Fibroblast of gingiva (primary cell): ENCODE measurements at regions not wholly inside any gene's neighbourhood (a gene's known extent, or its start where the extent isn't known, plus 50 kb on each side); places are given as distances from the start of the nearest gene placed in this dataset.
A peak's percentile ranks its signal among the peaks of the same experiment; 100 is the strongest.
"Not testable (repeated sequence)": the region's sequence is repeated elsewhere in the genome, so short reads cannot be mapped to it uniquely, and the experiment has no call there.

Experiments
- DNase-seq: peaks from one replicate; pipeline ENCODE4 v3.0.0-alpha.2; 2011; ENCODE audit warnings: low read depth

DNA sequence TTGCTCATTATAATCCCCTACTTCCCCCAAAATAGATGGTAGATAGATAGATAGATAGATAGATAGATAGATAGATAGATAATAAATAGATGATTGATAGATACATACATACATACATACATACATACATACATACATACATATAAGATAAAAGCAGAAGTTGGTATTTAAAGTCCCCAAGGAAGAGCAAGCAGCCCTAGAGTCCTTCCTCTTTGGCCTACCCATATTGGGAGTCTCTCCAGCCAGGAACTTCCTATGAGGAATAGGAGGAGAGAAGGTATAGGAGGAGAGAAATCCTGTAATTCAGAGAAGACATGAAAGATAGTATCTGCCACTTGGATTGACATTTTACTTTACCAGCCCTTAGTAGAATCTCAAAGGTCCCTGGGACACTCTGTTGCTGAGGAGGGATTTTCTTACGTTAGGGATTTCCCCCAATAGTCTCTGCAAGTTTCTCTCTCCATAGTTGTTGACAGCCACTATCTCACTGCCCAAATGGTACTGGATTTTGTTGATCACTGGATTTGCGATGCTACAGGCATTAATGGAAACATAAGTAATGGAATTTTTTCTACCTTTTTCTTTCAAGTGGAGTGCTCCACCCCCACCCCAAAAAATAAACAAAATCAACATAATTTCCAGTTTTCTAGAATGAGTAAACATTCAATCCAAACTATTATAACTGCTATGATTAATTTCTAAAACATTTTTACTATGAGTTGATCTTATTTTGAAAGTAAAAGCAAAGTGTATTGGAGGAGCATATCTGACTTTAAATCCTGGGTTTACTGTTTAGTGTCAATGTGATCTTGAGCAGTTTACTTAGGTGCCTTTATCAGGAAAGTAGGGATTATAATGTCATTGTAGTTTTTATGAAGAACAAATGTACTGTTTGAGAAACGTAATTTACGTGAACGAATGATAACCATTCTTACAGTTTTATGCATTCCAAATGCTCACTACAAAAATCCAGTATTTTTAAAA lies 93.2 kb upstream of the TNFSF4 start:
- no peak for DNase-seq

DNA sequence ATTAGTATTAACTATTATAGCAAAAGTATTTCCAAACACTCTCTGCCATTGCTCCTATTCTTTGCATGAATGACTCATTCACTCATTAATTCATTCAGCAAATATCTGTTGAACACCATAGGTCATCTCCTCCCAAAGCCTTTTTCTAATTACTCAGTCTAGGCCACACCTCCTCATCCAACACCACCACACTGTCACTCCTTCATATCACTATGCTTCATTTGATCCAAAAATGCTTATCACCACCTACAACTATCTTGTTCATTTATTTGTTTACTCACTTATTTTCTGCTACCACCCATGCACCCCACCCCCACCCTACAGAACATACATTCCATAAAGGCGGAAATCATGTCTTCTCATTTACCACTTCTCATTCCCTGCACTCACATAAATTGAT lies 94.4 kb upstream of the TNFSF4 start:
- no peak for DNase-seq

GRCh38 chr1:173302366-173302765 lies 95.2 kb upstream of the TNFSF4 start:
- no peak for DNase-seq

GRCh38 chr1:173302890-173303829 lies 96.0 kb upstream of the TNFSF4 start:
- DNase-seq: no peak

DNA sequence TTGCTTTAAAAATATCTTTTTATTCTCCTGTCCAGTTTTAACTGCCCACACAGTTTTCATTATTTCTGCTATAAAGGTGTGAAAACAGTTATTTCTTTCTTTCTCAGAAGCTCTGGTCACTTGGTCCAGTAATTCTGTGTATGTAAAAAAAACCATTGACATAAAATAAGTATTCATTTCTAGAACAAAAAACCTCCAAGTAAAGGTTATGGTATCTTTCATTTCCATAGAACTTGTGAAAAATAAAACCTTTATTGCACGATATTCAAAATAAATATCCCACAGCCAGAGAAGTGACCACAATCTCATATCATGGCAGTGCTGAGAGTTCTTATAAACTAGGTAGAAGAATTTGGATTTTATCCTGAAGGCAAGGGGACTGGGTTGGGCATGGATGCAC lies 96.9 kb upstream of the TNFSF4 start:
- no peak for DNase-seq

DNA sequence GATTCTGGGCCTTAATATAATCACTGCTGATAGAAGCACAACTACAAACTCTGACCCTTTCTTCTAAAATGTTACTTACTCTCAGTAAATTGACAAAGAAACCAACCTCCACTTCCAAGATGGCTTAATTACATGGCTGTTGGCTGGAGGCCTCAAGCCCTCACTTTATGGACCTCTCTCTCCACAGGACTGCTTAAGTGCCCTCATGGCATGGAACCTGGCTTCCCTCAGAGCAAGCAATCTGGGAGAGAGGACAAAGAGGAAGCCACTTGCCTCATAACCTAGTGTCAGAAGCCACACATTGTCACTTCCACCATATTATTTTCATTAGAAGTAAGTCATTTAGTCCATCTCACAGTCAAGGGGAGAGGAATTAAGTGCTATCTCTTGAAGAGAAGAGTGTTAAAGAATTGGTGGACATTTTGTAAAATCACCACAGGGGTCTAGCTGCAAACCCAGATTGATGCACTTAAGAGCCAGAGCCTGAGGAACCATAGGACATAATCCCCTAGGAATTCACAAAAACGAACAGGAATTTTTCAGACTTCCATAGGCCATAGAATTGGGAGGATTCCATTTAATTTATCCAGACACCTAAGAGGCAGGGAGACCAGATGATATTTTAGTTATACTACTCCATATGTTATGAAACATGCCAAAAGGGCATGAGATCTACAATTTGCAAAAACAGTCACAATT lies 97.5 kb upstream of the TNFSF4 start:
- no peak for DNase-seq

DNA sequence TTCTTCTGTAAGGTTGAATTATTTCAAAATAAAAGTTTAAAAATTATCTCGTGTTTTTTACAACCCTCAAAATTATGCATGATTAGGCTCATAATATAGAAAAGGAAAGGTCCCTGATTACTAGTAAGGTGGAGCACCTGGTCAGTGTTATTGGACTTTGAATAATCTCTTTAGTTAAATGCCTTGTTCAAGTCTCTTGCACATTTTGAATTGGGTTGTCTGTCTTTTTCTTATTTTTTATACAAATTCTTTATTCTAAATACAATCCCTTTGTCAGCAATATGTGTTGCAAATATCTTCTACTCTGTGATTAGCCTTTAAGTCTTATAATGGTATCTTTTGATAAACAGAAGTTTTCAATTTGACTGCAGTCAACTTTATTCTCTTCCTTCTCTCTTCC lies 100.7 kb upstream of the TNFSF4 start:
- no peak for DNase-seq

- DNase-seq: no peak
These were observed 107.5 kb upstream of the TNFSF4 start for GRCh38 chr1:173314656-173315055.

GRCh38 chr1:173315296-173315695 lies 108.2 kb upstream of the TNFSF4 start:
- no peak for DNase-seq

- no peak for DNase-seq
These were observed 111.7 kb upstream of the TNFSF4 start for GRCh38 chr1:173318788-173319187.

DNA sequence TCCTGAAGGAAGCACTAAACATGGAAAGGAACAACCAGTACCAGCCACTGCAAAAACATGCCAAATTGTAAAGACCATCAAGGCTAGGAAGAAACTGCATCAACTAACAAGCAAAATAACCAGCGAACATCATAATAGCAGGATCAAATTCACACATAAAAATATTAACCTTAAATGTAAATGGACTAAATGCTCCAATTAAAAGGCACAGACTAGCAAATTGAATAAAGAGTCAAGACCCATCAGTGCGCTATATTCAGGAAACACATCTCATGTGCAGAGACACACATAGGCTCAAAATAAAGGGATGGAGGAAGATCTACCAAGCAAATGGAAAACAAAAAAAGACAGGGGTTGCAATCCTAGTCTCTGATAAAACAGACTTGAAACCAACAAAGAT lies 117.2 kb upstream of the TNFSF4 start:
- not testable (repeated sequence) for DNase-seq

GRCh38 chr1:173327987-173328386 lies 120.9 kb upstream of the TNFSF4 start:
- DNase-seq: not testable (repeated sequence)

- DNase-seq: no peak
These were observed 121.8 kb upstream of the TNFSF4 start for GRCh38 chr1:173328961-173329360.

DNA sequence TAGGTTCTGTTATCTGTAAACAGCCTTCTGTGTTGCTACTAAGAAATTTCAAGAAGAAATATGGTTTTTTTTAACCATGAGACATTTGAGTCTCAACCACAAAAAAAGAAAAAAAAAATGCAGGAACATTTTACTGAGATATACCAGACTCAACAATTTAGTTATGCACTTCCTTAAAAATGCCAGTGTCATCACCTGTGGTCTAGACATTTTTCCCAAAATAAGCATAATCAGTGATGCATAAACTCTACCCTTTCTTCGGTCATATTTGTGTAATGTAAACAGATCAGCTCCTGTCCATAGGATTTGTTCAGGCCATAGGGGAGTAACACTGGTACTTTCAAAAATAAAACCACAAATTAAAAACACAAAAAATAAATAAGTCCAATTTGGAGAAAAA lies 122.6 kb upstream of the TNFSF4 start:
- peak; percentile 24 for DNase-seq

- DNase-seq: peak; percentile 59
These were observed 123.2 kb upstream of the TNFSF4 start for GRCh38 chr1:173330149-173330951.

DNA sequence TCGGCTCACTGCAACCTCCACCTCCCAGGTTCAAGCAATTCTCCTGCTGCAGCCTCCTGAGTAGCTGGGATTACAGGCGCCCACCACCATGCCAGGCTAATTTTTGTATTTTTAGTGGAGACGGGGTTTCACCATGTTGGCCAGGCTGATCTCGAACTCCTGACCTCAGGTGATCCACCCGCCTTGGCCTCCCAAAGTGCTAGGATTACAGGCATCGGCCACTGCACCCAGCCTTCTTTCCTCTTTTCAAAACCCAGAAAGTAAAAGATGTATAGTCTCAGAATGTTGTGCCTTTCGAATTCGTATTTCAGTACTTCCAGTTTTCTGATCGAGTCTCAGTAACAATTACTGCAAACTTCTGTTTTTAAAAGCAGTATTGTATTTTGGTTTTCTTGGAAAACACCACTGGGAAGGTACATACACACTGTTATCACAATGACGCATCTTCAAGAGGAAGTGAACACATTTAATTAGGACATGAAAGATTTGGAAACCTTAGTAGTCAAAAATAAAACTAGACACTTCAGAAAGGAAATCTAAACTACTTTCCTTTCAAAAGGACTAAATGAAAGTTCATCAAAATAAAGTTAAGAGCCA lies 123.9 kb upstream of the TNFSF4 start:
- DNase-seq: not testable (repeated sequence)

DNA sequence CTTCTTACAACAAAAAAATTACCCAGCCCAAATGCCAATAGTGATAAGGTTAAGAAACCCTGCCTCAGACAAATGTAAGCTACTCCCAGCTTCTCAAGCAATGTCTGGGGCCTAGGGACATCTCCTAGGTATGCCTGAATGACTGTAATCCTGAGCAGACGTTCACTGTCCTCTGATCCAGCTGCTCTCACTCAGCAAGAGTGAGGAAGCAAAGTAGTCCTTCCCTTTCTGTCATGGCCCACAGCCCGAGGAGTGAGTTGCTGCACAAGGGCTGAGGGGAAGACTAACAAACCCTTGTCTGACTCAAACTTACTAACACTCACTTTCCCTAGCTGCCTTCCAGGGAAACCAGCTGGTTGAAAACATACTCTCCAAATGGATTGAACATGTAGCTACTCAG lies 124.9 kb upstream of the TNFSF4 start:
- peak; percentile 21 for DNase-seq

DNA sequence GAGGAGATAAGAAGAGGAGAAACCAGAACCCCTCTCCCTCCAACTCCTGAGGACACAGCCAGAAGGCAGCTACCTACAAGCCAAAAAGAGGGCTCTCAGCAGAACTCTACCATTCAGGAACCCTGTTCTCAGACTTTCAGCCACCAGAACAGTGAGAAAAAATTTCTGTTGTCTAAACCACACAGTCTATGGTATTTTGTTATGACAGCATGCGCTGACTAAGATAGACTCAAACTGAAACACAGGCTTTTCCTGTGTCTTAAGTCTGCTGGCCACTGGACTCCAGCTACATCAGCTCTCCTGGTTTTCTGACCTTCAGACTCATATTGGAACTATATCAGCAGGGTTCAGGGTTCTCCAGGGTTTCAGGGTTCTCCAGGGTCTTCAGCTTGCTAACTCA lies 126.5 kb upstream of the TNFSF4 start:
- no peak for DNase-seq

- no peak for DNase-seq
These were observed 130.0 kb upstream of the TNFSF4 start for GRCh38 chr1:173337126-173337525.

- DNase-seq: peak; percentile 51
These were observed 134.2 kb upstream of the TNFSF4 start for GRCh38 chr1:173341307-173341706.

DNA sequence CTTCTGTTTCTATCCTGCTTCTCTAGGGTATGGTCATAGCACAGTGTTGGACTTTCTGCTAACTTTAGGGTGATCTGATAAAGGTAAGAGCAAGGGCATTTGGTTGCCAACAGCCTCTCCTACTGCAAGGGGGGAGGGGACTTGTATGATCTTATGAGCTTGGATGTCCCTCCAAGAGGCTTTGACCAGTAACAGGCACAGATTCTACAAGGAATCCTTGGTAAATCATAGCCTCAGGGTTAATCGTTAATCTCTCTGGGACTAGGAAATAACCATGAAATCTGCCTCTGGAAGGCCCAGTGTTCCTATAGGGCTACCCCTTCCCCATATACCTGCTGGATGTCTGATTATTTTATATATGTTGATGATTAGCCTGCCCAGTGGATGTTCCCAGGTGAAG lies 134.8 kb upstream of the TNFSF4 start:
- no peak for DNase-seq
